ENCODE measurements at regions not wholly inside any gene's neighbourhood (a gene's known extent, or its start where the extent isn't known, plus 50 kb on each side); places are given as distances from the start of the nearest gene placed in this dataset.

DNA sequence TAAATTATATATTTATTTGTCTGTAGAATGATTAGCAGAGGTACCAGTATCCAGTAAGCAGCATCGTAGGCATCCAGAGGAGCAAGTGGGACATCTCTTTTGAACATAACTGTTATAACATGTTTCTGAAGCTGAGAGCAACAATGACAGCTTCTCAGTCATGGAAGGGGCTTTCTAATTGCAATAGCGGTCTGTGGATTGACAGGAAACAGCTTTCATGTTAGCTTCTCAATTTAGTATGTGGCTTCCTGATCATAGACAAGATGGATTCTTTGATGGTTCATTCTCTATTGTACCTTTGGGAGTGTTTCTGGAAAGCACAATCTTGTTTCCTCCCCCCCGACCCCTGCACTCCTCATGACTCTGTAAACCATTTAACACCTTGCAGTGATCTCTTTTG is 434.6 kb upstream of the GNPDA2 start:
- TF ChIP-seq, protein P1, sequence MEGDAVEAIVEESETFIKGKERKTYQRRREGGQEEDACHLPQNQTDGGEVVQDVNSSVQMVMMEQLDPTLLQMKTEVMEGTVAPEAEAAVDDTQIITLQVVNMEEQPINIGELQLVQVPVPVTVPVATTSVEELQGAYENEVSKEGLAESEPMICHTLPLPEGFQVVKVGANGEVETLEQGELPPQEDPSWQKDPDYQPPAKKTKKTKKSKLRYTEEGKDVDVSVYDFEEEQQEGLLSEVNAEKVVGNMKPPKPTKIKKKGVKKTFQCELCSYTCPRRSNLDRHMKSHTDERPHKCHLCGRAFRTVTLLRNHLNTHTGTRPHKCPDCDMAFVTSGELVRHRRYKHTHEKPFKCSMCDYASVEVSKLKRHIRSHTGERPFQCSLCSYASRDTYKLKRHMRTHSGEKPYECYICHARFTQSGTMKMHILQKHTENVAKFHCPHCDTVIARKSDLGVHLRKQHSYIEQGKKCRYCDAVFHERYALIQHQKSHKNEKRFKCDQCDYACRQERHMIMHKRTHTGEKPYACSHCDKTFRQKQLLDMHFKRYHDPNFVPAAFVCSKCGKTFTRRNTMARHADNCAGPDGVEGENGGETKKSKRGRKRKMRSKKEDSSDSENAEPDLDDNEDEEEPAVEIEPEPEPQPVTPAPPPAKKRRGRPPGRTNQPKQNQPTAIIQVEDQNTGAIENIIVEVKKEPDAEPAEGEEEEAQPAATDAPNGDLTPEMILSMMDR (IDR thresholded peaks at IDR 0.05), result no peak
- TF ChIP-seq POLR2A (IDR thresholded peaks at IDR 0.05), result no peak

Data from stomach (tissue), 4 donors.